GM10248 (cell line): ENCODE measurements at regions not wholly inside any gene's neighbourhood (a gene's known extent, or its start where the extent isn't known, plus 50 kb on each side); places are given as distances from the start of the nearest gene placed in this dataset.

Source experiments
- CTCF ChIA-PET: fragments of 300-600 bp; sonication (Branson Sonifier 250); formaldehyde crosslinking; extraction: SDS; loops from one replicate; lab custom pipeline; 2021; ENCODE audit warnings: antibody characterized with exemption; lab: Yijun Ruan, JAX
- POLR2A ChIA-PET: fragments of 350-650 bp; sonication (Branson Sonifier 250); formaldehyde crosslinking; extraction: SDS; loops from one replicate; lab custom pipeline; 2020; ENCODE audit warnings: antibody characterized with exemption; lab: Yijun Ruan, JAX
- DNase-seq: peaks from one replicate; pipeline ENCODE4 v3.0.0; 2012; ENCODE audit errors: extremely low spot score
- CTCF ChIP-seq: IDR thresholded peaks from 2 replicates; pipeline ENCODE4 v1.5.1; 2012; ENCODE audit warnings: mild to moderate bottlenecking, low read depth; ENCODE audit errors: extremely low read depth, missing control alignments, control extremely low read depth

DNA sequence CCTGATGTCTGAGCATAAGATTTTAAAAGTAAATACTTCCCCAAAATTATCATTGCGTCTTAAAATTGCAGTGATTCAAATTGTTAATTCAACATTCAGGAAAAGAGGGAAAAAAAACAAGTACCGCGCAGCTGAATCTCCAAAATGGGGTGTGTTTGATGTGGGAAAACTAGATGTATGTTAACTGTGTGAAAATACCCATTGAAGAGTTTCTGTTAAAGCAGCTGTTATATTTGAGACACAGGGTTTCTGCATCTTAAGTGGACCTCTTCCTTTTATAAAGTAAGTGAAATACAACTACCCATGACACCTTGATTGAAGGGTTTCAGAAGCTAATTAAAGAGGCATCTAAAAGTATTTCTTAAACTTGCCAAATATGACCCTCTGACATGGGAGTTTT lies 1186.1 kb downstream of the NLGN4X start:
- no peak for TF ChIP-seq CTCF
- no peak for DNase-seq
- ChIA-PET CTCF (no interaction called here), POLR2A (no interaction called here)

GRCh38 chrX:5031792-5032191 lies 1196.9 kb downstream of the NLGN4X start:
- POLR2A ChIA-PET = no interaction called here
- no peak for DNase-seq
- CTCF ChIA-PET = no interaction called here
- no peak for TF ChIP-seq CTCF

GRCh38 chrX:5015451-5015850 lies 1213.2 kb downstream of the NLGN4X start:
- ChIA-PET CTCF (no interaction called here), POLR2A (no interaction called here)
- no peak for DNase-seq
- TF ChIP-seq CTCF = no peak

DNA sequence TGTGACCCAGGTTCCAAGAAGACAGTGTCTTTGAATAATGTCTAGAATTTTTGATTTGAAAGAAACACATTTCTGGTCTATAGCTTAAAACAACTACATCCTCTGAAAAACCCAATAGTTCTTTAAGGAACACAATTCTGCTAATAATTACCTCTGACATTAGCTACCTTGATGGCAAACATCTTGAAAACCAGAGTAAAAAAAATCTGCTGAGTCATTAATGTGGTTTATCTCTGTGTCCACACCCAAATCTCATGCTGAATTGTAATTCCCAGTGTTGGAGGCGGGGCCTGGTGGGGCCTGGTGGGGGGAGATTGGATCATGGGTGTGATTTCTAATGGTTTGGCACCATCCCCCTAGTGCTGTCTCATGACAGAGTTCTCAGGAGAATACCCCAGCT lies 1233.8 kb downstream of the NLGN4X start:
- CTCF ChIA-PET = no interaction called here

GRCh38 chrX:4978613-4979012 lies 1250.1 kb downstream of the NLGN4X start:
- no peak for DNase-seq
- POLR2A ChIA-PET = no interaction called here
- TF ChIP-seq CTCF = no peak
- CTCF ChIA-PET = no interaction called here

More for the DNA sequence above, 1233.8 kb downstream of the NLGN4X start:
- POLR2A ChIA-PET = no interaction called here
- DNase-seq = no peak
- no peak for TF ChIP-seq CTCF

DNA sequence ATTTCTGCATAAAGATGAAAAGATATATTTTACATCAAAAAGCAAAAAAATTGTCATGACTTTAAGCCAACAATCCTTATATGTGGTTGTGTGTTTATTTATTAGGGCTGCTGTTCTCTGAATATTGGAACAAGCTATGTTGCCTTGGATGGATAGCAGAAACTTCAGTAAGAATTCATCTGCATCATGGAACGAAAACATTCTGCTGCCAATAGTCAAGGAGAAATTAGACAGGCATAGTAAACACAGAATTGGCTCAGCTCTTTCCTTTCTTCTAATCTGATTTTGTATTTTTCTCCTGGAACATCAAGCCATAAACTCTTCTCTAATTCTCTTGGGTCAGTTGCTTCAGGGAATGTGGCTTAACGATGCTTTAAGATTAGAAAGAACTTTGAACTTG lies 1257.0 kb downstream of the NLGN4X start:
- no peak for TF ChIP-seq CTCF
- no peak for DNase-seq
- POLR2A ChIA-PET = no interaction called here
- CTCF ChIA-PET = no interaction called here

GRCh38 chrX:4964112-4964511 lies 1250.7 kb upstream of the PRKX start:
- POLR2A ChIA-PET = no interaction called here

More at GRCh38 chrX:4964112-4964511, 1250.7 kb upstream of the PRKX start:
- CTCF ChIA-PET = no interaction called here
- no peak for DNase-seq
- TF ChIP-seq CTCF = no peak
